MM.1S (cell line): ENCODE measurements at regions not wholly inside any gene's neighbourhood (a gene's known extent, or its start where the extent isn't known, plus 50 kb on each side); places are given as distances from the start of the nearest gene placed in this dataset.

Experiments
- DNase-seq: peaks from one replicate; pipeline ENCODE4 v3.0.0-alpha.2; 2015
- H2AFZ ChIP-seq: fragments of 300-600 bp; sonication (generic); 2 replicates; pipeline ENCODE4 v1.6.0; 2016; ENCODE audit warnings: antibody characterized with exemption, low read length
- H3F3A ChIP-seq: fragments of 300-600 bp; sonication (generic); 2 replicates; pipeline ENCODE4 v1.6.1; 2016; ENCODE audit warnings: mild to moderate bottlenecking, antibody characterized with exemption, low read length, moderate library complexity, mixed read lengths; ENCODE audit not compliant: insufficient read depth
- H3K27ac ChIP-seq: fragments of 300-600 bp; sonication (generic); 2 replicates; pipeline ENCODE4 v1.5.1; 2016; ENCODE audit warnings: mild to moderate bottlenecking, low read length
- H3K27me3 ChIP-seq: fragments of 300-600 bp; sonication (generic); replicated peaks from 2 replicates; pipeline ENCODE4 v1.6.0; 2016; ENCODE audit warnings: low read length; ENCODE audit not compliant: insufficient read depth
- H3K36me3 ChIP-seq: fragments of 300-600 bp; sonication (generic); replicated peaks from 2 replicates; pipeline ENCODE4 v1.6.1; 2016; ENCODE audit warnings: mild to moderate bottlenecking, low read length, mixed read lengths; ENCODE audit not compliant: insufficient read depth
- H3K4me1 ChIP-seq: fragments of 300-600 bp; sonication (generic); 2 replicates; pipeline ENCODE4 v1.6.1; 2016; ENCODE audit warnings: low read length, mixed read lengths
- H3K4me2 ChIP-seq: fragments of 300-600 bp; sonication (generic); 2 replicates; pipeline ENCODE4 v1.6.0; 2016; ENCODE audit warnings: low read depth, low read length
- H3K4me3 ChIP-seq: fragments of 300-600 bp; sonication (generic); 2 replicates; pipeline ENCODE4 v1.5.1; 2016; ENCODE audit warnings: low read length, mixed read lengths
- H3K79me2 ChIP-seq: fragments of 300-600 bp; sonication (generic); 2 replicates; pipeline ENCODE4 v1.6.1; 2016; ENCODE audit warnings: mixed run types, low read length, mixed read lengths
- H3K9ac ChIP-seq: fragments of 300-600 bp; sonication (generic); 2 replicates; pipeline ENCODE4 v1.6.1; 2016; ENCODE audit warnings: low read length, mixed read lengths
- H3K9me2 ChIP-seq: fragments of 300-600 bp; sonication (generic); replicated peaks from 2 replicates; pipeline ENCODE4 v1.6.1; 2016; ENCODE audit warnings: mild to moderate bottlenecking, low read length, mixed read lengths; ENCODE audit not compliant: insufficient read depth
- H3K9me3 ChIP-seq: fragments of 300-600 bp; sonication (generic); replicated peaks from 2 replicates; pipeline ENCODE4 v1.6.1; 2016; ENCODE audit warnings: mild to moderate bottlenecking, low read length, mixed read lengths; ENCODE audit not compliant: insufficient read depth
- H4K20me1 ChIP-seq: fragments of 300-600 bp; sonication (generic); 2 replicates; pipeline ENCODE4 v1.6.1; 2016; ENCODE audit warnings: mild to moderate bottlenecking, low read length, moderate library complexity, mixed read lengths; ENCODE audit not compliant: insufficient read depth
- CTCF ChIP-seq: fragments of 300-600 bp; sonication (generic); IDR thresholded peaks from 2 replicates; pipeline ENCODE4 v1.5.1; 2016; ENCODE audit warnings: antibody characterized with exemption, low read length, mixed read lengths
- EZH2 ChIP-seq: fragments of 300-600 bp; sonication (generic); optimal IDR thresholded peaks from 2 replicates; pipeline ENCODE3; 2017; ENCODE audit warnings: low read depth, mild to moderate bottlenecking, antibody characterized with exemption, low read length, mixed read lengths
- EZH2phosphoT487 ChIP-seq: fragments of 300-600 bp; sonication (generic); IDR thresholded peaks from 2 replicates; pipeline ENCODE4 v1.6.1; 2018; ENCODE audit warnings: antibody characterized with exemption, low read length

GRCh38 chr5:123803359-123803758 lies 291.4 kb downstream of the CSNK1G3 start:
- H2AFZ ChIP-seq: no peak overlapping the region
- H4K20me1 ChIP-seq: no peaks in the 10 kb centered on the region
- no peaks in the 10 kb centered on the region for H3F3A ChIP-seq
- TF ChIP-seq EZH2: no peak
- no peak for TF ChIP-seq EZH2phosphoT487
- TF ChIP-seq CTCF: no peak
- no peak overlapping the region for H3K4me3 ChIP-seq
- no peaks in the 10 kb centered on the region for H3K4me1 ChIP-seq
- peak overlapping the region; percentile 17; the same call in 1 of the 2 replicates for H3K27ac ChIP-seq
- peak; percentile 72 for DNase-seq
- no peaks in the 10 kb centered on the region for H3K36me3 ChIP-seq
- H3K4me2 ChIP-seq: no peak overlapping the region
- no peaks in the 10 kb centered on the region for H3K79me2 ChIP-seq
- H3K9me2 ChIP-seq: no peaks in the 10 kb centered on the region
- H3K9me3 ChIP-seq: no peaks in the 10 kb centered on the region
- H3K9ac ChIP-seq: no peak overlapping the region
- no peaks in the 10 kb centered on the region for H3K27me3 ChIP-seq

GRCh38 chr5:123802298-123802951 lies 290.4 kb downstream of the CSNK1G3 start:
- Histone ChIP-seq H3K4me1 (no peaks in the 10 kb centered on the region), H3K27me3 (no peaks in the 10 kb centered on the region)
- no peak for DNase-seq

GRCh38 chr5:123800640-123801039 lies 288.7 kb downstream of the CSNK1G3 start:
- H3F3A ChIP-seq: no peaks in the 10 kb centered on the region
- H3K4me3 ChIP-seq: no peak overlapping the region
- no peaks in the 10 kb centered on the region for H3K9me2 ChIP-seq
- no peak overlapping the region for H3K27ac ChIP-seq
- TF ChIP-seq EZH2 (no peak), EZH2phosphoT487 (no peak), CTCF (no peak)
- H3K9me3 ChIP-seq: no peaks in the 10 kb centered on the region
- H3K4me2 ChIP-seq: no peak overlapping the region
- no peak overlapping the region for H2AFZ ChIP-seq
- H3K4me1 ChIP-seq: no peaks in the 10 kb centered on the region
- H3K27me3 ChIP-seq: no peaks in the 10 kb centered on the region
- no peak for DNase-seq
- H3K9ac ChIP-seq: no peak overlapping the region
- no peaks in the 10 kb centered on the region for H4K20me1 ChIP-seq
- H3K79me2 ChIP-seq: no peaks in the 10 kb centered on the region
- no peaks in the 10 kb centered on the region for H3K36me3 ChIP-seq

More at GRCh38 chr5:123802298-123802951, 290.4 kb downstream of the CSNK1G3 start:
- Histone ChIP-seq H3K9me3 (no peaks in the 10 kb centered on the region), H3K79me2 (no peaks in the 10 kb centered on the region), H3F3A (no peaks in the 10 kb centered on the region), H2AFZ (no peak overlapping the region), H3K9me2 (no peaks in the 10 kb centered on the region), H3K36me3 (no peaks in the 10 kb centered on the region), H3K4me3 (no peak overlapping the region), H3K27ac (no peak overlapping the region), H4K20me1 (no peaks in the 10 kb centered on the region), H3K9ac (no peak overlapping the region), H3K4me2 (no peak overlapping the region)
- TF ChIP-seq CTCF (no peak), EZH2phosphoT487 (no peak)
